Neuronal stem cell (in vitro differentiated cells): ENCODE measurements at regions not wholly inside any gene's neighbourhood (a gene's known extent, or its start where the extent isn't known, plus 50 kb on each side); places are given as distances from the start of the nearest gene placed in this dataset.
A peak's percentile ranks its signal among the peaks of the same experiment; 100 is the strongest.
"Not testable (repeated sequence)": the region's sequence is repeated elsewhere in the genome, so short reads cannot be mapped to it uniquely, and the experiment has no call there.

Experiments
- DNase-seq: peaks from one replicate; pipeline ENCODE4 v3.0.0-alpha.2; 2013; ENCODE audit warnings: low spot score
- H2AFZ ChIP-seq: one replicate; pipeline ENCODE4 v1.6.1; 2013; ENCODE audit warnings: mild to moderate bottlenecking, low read length, inconsistent platforms
- H2AK5ac ChIP-seq: 2 replicates; pipeline ENCODE4 v1.6.1; 2013; ENCODE audit warnings: low read depth, mild to moderate bottlenecking, inconsistent platforms, low read length, moderate library complexity, mixed read lengths
- H2BK120ac ChIP-seq: 2 replicates; pipeline ENCODE4 v1.6.1; 2013; ENCODE audit warnings: low read depth, mild to moderate bottlenecking, inconsistent platforms, low read length, moderate library complexity, mixed read lengths
- H2BK12ac ChIP-seq: one replicate; pipeline ENCODE4 v1.6.1; 2013; ENCODE audit warnings: low read length, inconsistent platforms
- H2BK15ac ChIP-seq: 2 replicates; pipeline ENCODE4 v1.6.1; 2013; ENCODE audit warnings: mild to moderate bottlenecking, low read length, inconsistent platforms, mixed read lengths
- H2BK5ac ChIP-seq: one replicate; pipeline ENCODE4 v1.6.1; 2013; ENCODE audit warnings: inconsistent platforms, mild to moderate bottlenecking, low read length, moderate library complexity
- H3K14ac ChIP-seq: one replicate; pipeline ENCODE4 v1.6.1; 2013; ENCODE audit warnings: low read length, inconsistent platforms
- H3K18ac ChIP-seq: 2 replicates; pipeline ENCODE4 v1.6.1; 2013; ENCODE audit warnings: low read length, inconsistent platforms
- H3K23ac ChIP-seq: 2 replicates; pipeline ENCODE4 v1.6.1; 2013; ENCODE audit warnings: low read depth, mild to moderate bottlenecking, mixed read lengths, low read length, inconsistent platforms; ENCODE audit not compliant: poor library complexity
- H3K27ac ChIP-seq: replicated peaks from 3 replicates; pipeline ENCODE4 v1.5.1; 2013; ENCODE audit warnings: low read length, inconsistent platforms
- H3K27me3 ChIP-seq, 3 experiments: 2 replicates each; pipeline ENCODE4 v1.6.1; 2013; ENCODE audit warnings: low read length in 3 of 3, mild to moderate bottlenecking in 2 of 3, inconsistent platforms in 1 of 3, low read depth in 1 of 3, mixed read lengths in 1 of 3, moderate library complexity in 1 of 3; ENCODE audit not compliant: control insufficient read depth in 3 of 3, insufficient read depth in 3 of 3
- H3K36me3 ChIP-seq, 2 donors: replicated peaks in 1 of 2; 2 replicates each; pipeline ENCODE4 v1.6.1; 2013; ENCODE audit warnings: low read length in 2 of 2; ENCODE audit not compliant: control insufficient read depth in 2 of 2, insufficient read depth in 2 of 2
- H3K4ac ChIP-seq: 2 replicates; pipeline ENCODE4 v1.6.1; 2013; ENCODE audit warnings: inconsistent platforms, mild to moderate bottlenecking, low read length, moderate library complexity
- H3K4me1 ChIP-seq, 2 donors: 1 replicate in 1 of 2; 2 replicates in 1 of 2; pipeline ENCODE4 v1.6.1; 2013; ENCODE audit warnings: low read length in 2 of 2, low read depth in 1 of 2; ENCODE audit not compliant: control insufficient read depth in 2 of 2, insufficient read depth in 1 of 2
- H3K4me2 ChIP-seq: one replicate; pipeline ENCODE4 v1.6.1; 2013; ENCODE audit warnings: mild to moderate bottlenecking, low read length, inconsistent platforms; ENCODE audit not compliant: insufficient read depth, poor library complexity, severe bottlenecking
- H3K4me3 ChIP-seq, 2 donors: 2 replicates each; pipeline ENCODE4 v1.5.1; 2013; ENCODE audit warnings: low read length in 2 of 2, mild to moderate bottlenecking in 2 of 2, inconsistent platforms in 1 of 2, moderate library complexity in 1 of 2
- H3K79me1 ChIP-seq: one replicate; pipeline ENCODE4 v1.6.1; 2013; ENCODE audit warnings: low read depth, mild to moderate bottlenecking, inconsistent platforms, low read length, moderate library complexity
- H3K9ac ChIP-seq: one replicate; pipeline ENCODE4 v1.6.1; 2013; ENCODE audit warnings: mild to moderate bottlenecking, low read depth, low read length, inconsistent platforms; ENCODE audit not compliant: poor library complexity
- H3K9me3 ChIP-seq, 2 donors: replicated peaks in 1 of 2; 2 replicates each; pipeline versions ENCODE3 to v1.6.1; 2013; ENCODE audit warnings: low read length in 2 of 2, mild to moderate bottlenecking in 2 of 2, inconsistent platforms in 1 of 2, low read depth in 1 of 2, mixed read lengths in 1 of 2, moderate library complexity in 1 of 2; ENCODE audit not compliant: control insufficient read depth in 2 of 2, insufficient read depth in 1 of 2
- H4K8ac ChIP-seq: one replicate; pipeline ENCODE4 v1.6.1; 2013; ENCODE audit warnings: low read depth, mild to moderate bottlenecking, inconsistent platforms, low read length, moderate library complexity
- H4K91ac ChIP-seq: one replicate; pipeline ENCODE4 v1.6.1; 2013; ENCODE audit warnings: low read length, low read depth, mild to moderate bottlenecking, inconsistent platforms; ENCODE audit not compliant: poor library complexity
- WGBS, 2 donors: extraction: QIAGEN DNeasy Blood & Tissue Kit; methylation state at CpG; one replicate each; pipeline ENCODE4 v1.1.7; 2013; ENCODE audit warnings: missing lambda C conversion rate in 2 of 2, mixed read lengths in 1 of 2; ENCODE audit not compliant: insufficient read length in 2 of 2, insufficient replicate concordance in 1 of 2; ENCODE audit errors: extremely low coverage in 2 of 2; 5-methylcytosine and 5-hydroxymethylcytosine counted together

- no CpG with 5 or more reads among the region's 19 CpGs for WGBS, 2 donors
- Histone ChIP-seq H3K4me1 (peaks cover 0 to 5% of the 10 kb centered on the region in 2 donors), H2BK5ac (no peak overlapping the region), H3K23ac (no peak overlapping the region), H2BK120ac (no peak overlapping the region), H3K4me3 (no peak overlapping the region), H3K27ac (no peak overlapping the region), H2AFZ (no peak overlapping the region), H2BK15ac (no peak overlapping the region), H2BK12ac (peak overlapping the region; percentile 78), H3K36me3 (no peaks in the 10 kb centered on the region), H3K9ac (no peak overlapping the region), H4K8ac (no peak overlapping the region), H3K4ac (no peak overlapping the region), H3K9me3 (no peaks in the 10 kb centered on the region), H4K91ac (no peak overlapping the region), H2AK5ac (no peak overlapping the region), H3K18ac (peak overlapping the region; percentile 79), H3K79me1 (no peaks in the 10 kb centered on the region), H3K14ac (no peak overlapping the region), H3K27me3 (no peaks in the 10 kb centered on the region), H3K4me2 (no peak overlapping the region)
- no peak for DNase-seq
Measured at GRCh38 chr1:213622365-213623063, 365.3 kb upstream of the PROX1 start.

- no peak overlapping the region for H3K14ac ChIP-seq
- H2BK120ac ChIP-seq: no peak overlapping the region
- peaks cover 0 to 5% of the 10 kb centered on the region in 2 donors for H3K4me1 ChIP-seq
- no peak overlapping the region for H3K27ac ChIP-seq
- no peak overlapping the region for H3K4me2 ChIP-seq
- no peak overlapping the region for H3K18ac ChIP-seq
- no peak overlapping the region for H3K4ac ChIP-seq
- no peaks in the 10 kb centered on the region for H3K79me1 ChIP-seq
- H2AFZ ChIP-seq: no peak overlapping the region
- no peaks in the 10 kb centered on the region for H3K9me3 ChIP-seq
- WGBS, 2 donors: no CpG with 5 or more reads among the region's 9 CpGs
- H2BK12ac ChIP-seq: no peak overlapping the region
- no peaks in the 10 kb centered on the region for H3K27me3 ChIP-seq
- no peak overlapping the region for H4K8ac ChIP-seq
- H3K23ac ChIP-seq: no peak overlapping the region
- H3K4me3 ChIP-seq: no peak overlapping the region
- H2BK5ac ChIP-seq: no peak overlapping the region
- H2BK15ac ChIP-seq: no peak overlapping the region
- H2AK5ac ChIP-seq: no peak overlapping the region
- no peaks in the 10 kb centered on the region for H3K36me3 ChIP-seq
- no peak for DNase-seq
- H3K9ac ChIP-seq: no peak overlapping the region
- H4K91ac ChIP-seq: no peak overlapping the region
Measured at GRCh38 chr1:213623064-213623581, 364.6 kb upstream of the PROX1 start.

GRCh38 chr1:213623862-213624261 is 363.9 kb upstream of the PROX1 start:
- no peak overlapping the region for H3K9ac ChIP-seq
- no peak overlapping the region for H2BK5ac ChIP-seq
- no peak overlapping the region for H4K8ac ChIP-seq
- WGBS, 2 donors: no CpG with 5 or more reads among the region's 4 CpGs
- no peak overlapping the region for H2BK120ac ChIP-seq
- no peaks in the 10 kb centered on the region for H3K27me3 ChIP-seq
- H3K14ac ChIP-seq: no peak overlapping the region
- H3K4me3 ChIP-seq: no peak overlapping the region
- H3K4ac ChIP-seq: no peak overlapping the region
- H3K18ac ChIP-seq: no peak overlapping the region
- H3K4me1 ChIP-seq: peaks cover 0 to 5% of the 10 kb centered on the region in 2 donors
- H3K9me3 ChIP-seq: no peaks in the 10 kb centered on the region
- H3K79me1 ChIP-seq: no peaks in the 10 kb centered on the region
- H2BK15ac ChIP-seq: no peak overlapping the region
- no peak overlapping the region for H2AFZ ChIP-seq
- no peak overlapping the region for H2AK5ac ChIP-seq
- no peaks in the 10 kb centered on the region for H3K36me3 ChIP-seq
- no peak overlapping the region for H3K4me2 ChIP-seq
- H3K23ac ChIP-seq: no peak overlapping the region
- H2BK12ac ChIP-seq: no peak overlapping the region
- no peak for DNase-seq
- no peak overlapping the region for H3K27ac ChIP-seq
- no peak overlapping the region for H4K91ac ChIP-seq

- H3K79me1 ChIP-seq, H3K4ac ChIP-seq, H3K27me3 ChIP-seq, H2BK12ac ChIP-seq, H3K9ac ChIP-seq, H3K9me3 ChIP-seq, H3K27ac ChIP-seq, H4K8ac ChIP-seq, H3K18ac ChIP-seq, H3K4me2 ChIP-seq, H3K36me3 ChIP-seq, H2BK120ac ChIP-seq, H3K4me3 ChIP-seq, DNase-seq, H3K23ac ChIP-seq, H2AK5ac ChIP-seq, H4K91ac ChIP-seq, H3K4me1 ChIP-seq, H2AFZ ChIP-seq, H3K14ac ChIP-seq, H2BK15ac ChIP-seq, H2BK5ac ChIP-seq: not testable (repeated sequence)
Measured at GRCh38 chr1:213636778-213637177, 351.0 kb upstream of the PROX1 start.
